ENCODE measurements at regions not wholly inside any gene's neighbourhood (a gene's known extent, or its start where the extent isn't known, plus 50 kb on each side); places are given as distances from the start of the nearest gene placed in this dataset.
"Not testable (repeated sequence)": the region's sequence is repeated elsewhere in the genome, so short reads cannot be mapped to it uniquely, and the experiment has no call there.

GRCh38 chr16:75952124-75952523 is 225.8 kb upstream of the CPHXL start:
- TF ChIP-seq CTCF (IDR thresholded peaks at IDR 0.05; ENCODE audit: low read depth, low read length), result no peak
- TF ChIP-seq EZH2phosphoT487 (IDR thresholded peaks at IDR 0.05; ENCODE audit: low read depth), result no peak
- no peaks in the 10 kb centered on the region for H3K36me3 ChIP-seq (replicated peaks; ENCODE audit: low read depth, low read length)

GRCh38 chr16:75957870-75958269 is 231.6 kb upstream of the CPHXL start:
- H4K20me1 ChIP-seq (ENCODE audit: insufficient read depth, low read length), result no peaks in the 10 kb centered on the region

More at GRCh38 chr16:75952124-75952523, 225.8 kb upstream of the CPHXL start:
- Histone ChIP-seq H3K9me3 (ENCODE audit: insufficient read depth, low read length) (no peaks in the 10 kb centered on the region), H4K20me1 (ENCODE audit: insufficient read depth, low read length) (no peaks in the 10 kb centered on the region), H3K4me3 (ENCODE audit: low read length) (no peak overlapping the region), H3K4me2 (ENCODE audit: low read length) (no peak overlapping the region), H3K9ac (ENCODE audit: low read length) (no peak overlapping the region), H3K27ac (ENCODE audit: low read length) (no peak overlapping the region), H3K4me1 (ENCODE audit: low read length) (no peaks in the 10 kb centered on the region), H3K27me3 (ENCODE audit: low read depth, low read length) (no peaks in the 10 kb centered on the region), H2AFZ (ENCODE audit: low read depth, low read length) (no peak overlapping the region), H3K79me2 (ENCODE audit: low read length) (no peaks in the 10 kb centered on the region)

GRCh38 chr16:75965504-75966374 is 239.4 kb upstream of the CPHXL start:
- no peak overlapping the region for H3K9ac ChIP-seq (ENCODE audit: low read length)
- no peaks in the 10 kb centered on the region for H3K79me2 ChIP-seq (ENCODE audit: low read length)

More at GRCh38 chr16:75957870-75958269, 231.6 kb upstream of the CPHXL start:
- no peak overlapping the region for H3K27ac ChIP-seq (ENCODE audit: low read length)
- H3K27me3 ChIP-seq (ENCODE audit: low read depth, low read length), result no peaks in the 10 kb centered on the region
- H3K4me1 ChIP-seq (ENCODE audit: low read length), result no peaks in the 10 kb centered on the region
- H3K4me3 ChIP-seq (ENCODE audit: low read length), result no peak overlapping the region
- no peak overlapping the region for H3K4me2 ChIP-seq (ENCODE audit: low read length)
- no peaks in the 10 kb centered on the region for H3K79me2 ChIP-seq (ENCODE audit: low read length)
- no peak overlapping the region for H2AFZ ChIP-seq (ENCODE audit: low read depth, low read length)
- H3K9ac ChIP-seq (ENCODE audit: low read length), result no peak overlapping the region
- TF ChIP-seq CTCF (IDR thresholded peaks at IDR 0.05; ENCODE audit: low read depth, low read length) (no peak), EZH2phosphoT487 (IDR thresholded peaks at IDR 0.05; ENCODE audit: low read depth) (no peak)
- H3K9me3 ChIP-seq (ENCODE audit: insufficient read depth, low read length), result no peaks in the 10 kb centered on the region
- H3K36me3 ChIP-seq (replicated peaks; ENCODE audit: low read depth, low read length), result no peaks in the 10 kb centered on the region

GRCh38 chr16:75969120-75969519 is 242.8 kb upstream of the CPHXL start:
- not testable (repeated sequence) for H4K20me1 ChIP-seq (ENCODE audit: insufficient read depth, low read length); H3K9ac ChIP-seq (ENCODE audit: low read length); H3K9me3 ChIP-seq (ENCODE audit: insufficient read depth, low read length); H3K36me3 ChIP-seq (replicated peaks; ENCODE audit: low read depth, low read length); H3K4me1 ChIP-seq (ENCODE audit: low read length); H3K79me2 ChIP-seq (ENCODE audit: low read length); H3K4me3 ChIP-seq (ENCODE audit: low read length); H3K4me2 ChIP-seq (ENCODE audit: low read length); H3K27ac ChIP-seq (ENCODE audit: low read length); H2AFZ ChIP-seq (ENCODE audit: low read depth, low read length)
- peaks cover 13% of the 10 kb centered on the region for H3K27me3 ChIP-seq (ENCODE audit: low read depth, low read length)

More at GRCh38 chr16:75965504-75966374, 239.4 kb upstream of the CPHXL start:
- no peak overlapping the region for H3K4me3 ChIP-seq (ENCODE audit: low read length)
- H3K27me3 ChIP-seq (ENCODE audit: low read depth, low read length), result peaks cover 9% of the 10 kb centered on the region
- H3K4me2 ChIP-seq (ENCODE audit: low read length), result no peak overlapping the region
- no peaks in the 10 kb centered on the region for H3K9me3 ChIP-seq (ENCODE audit: insufficient read depth, low read length)
- no peak overlapping the region for H2AFZ ChIP-seq (ENCODE audit: low read depth, low read length)
- H3K4me1 ChIP-seq (ENCODE audit: low read length), result 0 out of 2 replicates have a peak, but pooled peaks cover 3% of the 10 kb centered on the region
- no peaks in the 10 kb centered on the region for H3K36me3 ChIP-seq (replicated peaks; ENCODE audit: low read depth, low read length)
- no peak overlapping the region for H3K27ac ChIP-seq (ENCODE audit: low read length)
- TF ChIP-seq CTCF (IDR thresholded peaks at IDR 0.05; ENCODE audit: low read depth, low read length), result no peak
- TF ChIP-seq EZH2phosphoT487 (IDR thresholded peaks at IDR 0.05; ENCODE audit: low read depth), result no peak
- no peaks in the 10 kb centered on the region for H4K20me1 ChIP-seq (ENCODE audit: insufficient read depth, low read length)

All from OCI-LY3 (cell line).